ENCODE measurements at regions not wholly inside any gene's neighbourhood (a gene's known extent, or its start where the extent isn't known, plus 50 kb on each side); places are given as distances from the start of the nearest gene placed in this dataset.
"Not testable (repeated sequence)": the region's sequence is repeated elsewhere in the genome, so short reads cannot be mapped to it uniquely, and the experiment has no call there.

DNA sequence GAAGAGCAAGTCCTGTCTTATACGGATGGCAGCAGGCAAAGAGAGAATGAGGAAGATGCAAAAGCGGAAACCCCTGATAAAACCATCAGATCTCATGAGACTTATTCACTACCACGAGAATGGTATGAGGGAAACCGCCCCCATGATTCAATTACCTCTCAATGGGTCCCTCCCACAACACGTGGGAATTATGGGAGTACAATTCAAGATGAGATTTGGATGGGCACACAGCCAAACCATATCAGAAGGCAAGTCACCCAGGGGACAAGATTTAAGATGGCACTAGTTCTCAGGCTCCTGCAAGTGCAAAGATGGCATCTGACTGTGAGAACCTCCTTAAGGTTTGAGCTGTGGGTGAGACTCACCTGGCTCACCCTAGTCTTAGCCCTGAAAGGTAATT lies 984.3 kb downstream of the AACS start:
- not testable (repeated sequence) for DNase-seq

DNA sequence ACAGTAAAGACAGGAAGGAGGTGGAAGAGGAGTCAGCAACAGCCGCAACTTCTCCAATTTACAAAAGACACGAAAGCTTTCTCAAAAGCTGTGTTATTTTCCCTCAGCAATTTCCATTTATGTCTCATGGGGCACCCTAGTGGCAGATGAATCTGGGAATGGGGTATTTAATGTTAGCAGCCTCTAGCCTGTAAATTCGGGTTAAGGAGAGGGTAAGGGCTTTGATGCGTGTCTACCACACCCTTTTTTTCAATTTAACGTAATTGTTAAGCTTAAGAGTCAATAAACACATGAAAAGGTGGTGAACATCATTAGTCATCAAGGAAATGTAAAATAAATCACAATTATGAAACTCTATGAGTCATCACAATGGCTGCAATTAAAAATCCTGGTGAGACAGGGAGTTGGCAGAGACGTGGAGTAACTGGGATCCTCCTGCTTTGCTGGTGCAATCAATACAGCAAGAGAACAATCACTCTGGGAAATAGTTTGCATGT lies 986.4 kb downstream of the AACS start:
- no peak for DNase-seq

DNA sequence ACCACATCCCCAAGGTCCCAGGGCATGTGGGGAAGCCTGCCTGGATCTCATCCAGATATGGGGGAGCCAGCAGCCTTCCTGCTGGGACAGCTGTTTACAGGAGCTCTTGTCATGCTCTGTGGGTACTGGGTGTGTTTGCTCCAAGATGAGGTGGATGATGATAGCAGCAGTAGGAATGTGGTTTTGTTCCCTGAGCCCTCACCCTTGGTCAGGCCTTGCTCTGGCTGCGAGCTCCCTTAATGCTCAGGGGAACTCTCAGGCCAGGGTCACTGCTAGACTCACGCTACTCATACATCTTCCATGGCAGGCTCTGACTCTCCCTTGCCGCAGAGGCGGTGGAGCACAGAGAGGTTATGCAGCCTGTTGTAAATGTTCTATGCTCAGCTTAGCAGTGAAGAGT lies 990.3 kb downstream of the AACS start:
- DNase-seq: no peak

DNA sequence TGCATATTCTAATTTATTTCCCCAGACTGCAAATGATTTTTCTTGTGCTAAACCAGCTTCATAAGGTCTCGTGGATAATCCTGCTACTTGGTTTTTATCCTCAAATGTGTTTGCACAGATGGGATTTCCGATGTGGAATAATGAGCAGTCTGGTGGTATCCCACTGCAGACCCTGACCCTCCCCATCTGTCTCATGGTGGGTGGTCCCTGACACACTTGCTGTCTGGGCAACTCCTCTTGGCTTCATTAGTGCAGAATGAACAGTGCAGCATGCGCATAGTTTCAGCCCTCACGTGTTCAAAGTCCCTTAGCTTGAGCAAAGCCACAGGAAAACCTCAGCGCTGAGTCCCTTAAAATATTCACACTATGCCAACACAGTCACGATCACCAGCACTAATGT lies 996.5 kb downstream of the AACS start:
- DNase-seq: no peak

DNA sequence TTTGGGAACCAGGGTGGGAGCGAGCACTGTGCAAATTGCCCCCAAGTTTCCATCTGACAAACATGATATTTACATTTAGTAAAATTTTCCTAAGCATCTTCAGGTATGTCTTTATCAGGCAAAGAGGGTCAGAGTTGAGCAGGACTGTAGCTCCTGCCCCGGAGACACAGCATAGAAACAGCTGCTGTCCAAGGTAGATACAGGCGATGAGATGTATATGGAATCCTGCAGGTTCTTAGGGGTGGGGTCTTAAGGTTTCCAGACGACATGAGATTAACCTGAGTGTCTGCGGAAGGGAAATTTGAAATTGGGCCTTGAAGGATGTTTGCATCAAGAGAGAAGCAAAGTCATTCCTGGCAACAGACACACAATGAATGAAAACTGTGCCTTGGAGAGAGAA lies 998.8 kb downstream of the AACS start:
- no peak for DNase-seq

DNA sequence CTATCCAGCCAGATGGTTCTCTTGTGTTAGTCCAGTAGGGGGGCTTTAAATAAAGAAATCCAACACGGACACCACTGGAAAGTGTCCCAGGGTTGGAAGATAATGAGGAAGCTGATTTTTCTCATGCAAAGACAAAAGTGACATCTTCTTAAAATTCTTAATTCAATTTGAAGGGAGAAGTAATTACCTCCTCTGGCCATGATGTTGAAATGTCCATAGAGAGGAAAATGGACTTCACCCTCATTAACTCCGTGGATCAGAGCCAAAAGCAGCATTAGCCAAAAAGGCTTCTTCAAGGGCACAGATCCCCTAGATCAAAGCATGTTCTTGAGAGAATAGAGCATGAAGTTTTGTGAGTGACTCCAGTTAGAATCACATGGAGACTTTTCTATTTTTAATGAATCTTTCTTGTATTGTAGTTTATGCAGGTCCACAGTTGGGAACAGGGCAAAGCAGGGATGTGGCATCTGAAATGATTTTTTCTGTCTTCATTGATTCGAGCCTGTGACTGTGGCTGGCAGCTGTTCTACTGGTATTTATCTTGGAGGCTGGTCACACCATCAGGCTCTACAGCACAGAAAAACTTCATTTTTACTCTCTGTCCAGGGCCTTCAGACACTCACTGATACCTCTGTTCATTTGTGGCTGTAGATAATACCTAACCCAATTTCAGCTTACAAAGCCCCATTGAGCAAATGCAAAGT lies 1002.5 kb downstream of the AACS start:
- DNase-seq: no peak

DNA sequence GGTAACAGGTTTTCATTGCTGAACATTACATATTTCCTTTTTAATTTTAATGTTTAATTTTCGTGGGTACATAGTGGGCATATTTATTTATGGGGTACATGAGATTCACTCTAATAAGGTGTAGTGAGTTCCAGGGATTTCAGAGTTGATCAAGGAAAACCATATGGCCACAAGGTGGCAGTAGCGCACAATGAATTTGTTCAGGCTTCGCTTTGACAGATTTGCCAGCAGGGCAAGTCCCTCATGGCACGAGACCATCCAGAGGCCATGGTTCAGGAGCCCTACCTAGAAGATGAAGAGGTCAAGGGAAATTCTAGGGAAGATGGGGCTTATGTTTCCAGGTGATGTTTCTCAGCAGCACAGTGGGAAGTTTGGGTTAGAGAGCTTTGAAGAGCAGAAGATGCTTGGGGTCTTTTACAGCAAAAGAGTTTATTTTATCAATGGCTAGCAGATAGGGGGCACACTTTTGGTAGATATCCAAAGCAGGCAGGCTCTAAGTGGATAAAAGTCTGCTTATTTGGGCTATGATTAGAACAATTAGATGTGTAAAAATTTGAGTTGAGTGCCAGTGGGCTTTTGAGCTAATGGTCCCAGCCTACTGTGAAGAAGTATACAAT lies 1004.4 kb downstream of the AACS start:
- DNase-seq: peak; percentile 26

DNA sequence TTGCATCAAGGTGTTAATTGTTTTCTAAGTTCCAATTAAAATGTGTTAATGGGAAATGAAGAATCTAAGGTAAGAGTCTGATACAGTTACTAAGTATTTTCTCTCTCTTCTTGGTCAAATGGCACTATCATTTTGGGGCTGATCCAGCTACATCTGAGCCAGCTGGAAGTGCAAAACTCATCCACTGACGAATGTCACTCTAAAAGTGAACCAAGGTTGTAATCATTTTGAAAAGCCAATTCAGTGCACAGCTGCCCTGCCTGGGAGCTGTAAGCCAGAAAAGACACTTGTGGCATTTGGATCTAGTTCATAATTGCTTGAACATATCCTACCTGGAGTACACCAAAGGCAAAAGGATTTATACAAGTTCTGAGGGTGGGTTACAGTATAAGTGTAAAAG lies 1011.3 kb downstream of the AACS start:
- no peak for DNase-seq

DNA sequence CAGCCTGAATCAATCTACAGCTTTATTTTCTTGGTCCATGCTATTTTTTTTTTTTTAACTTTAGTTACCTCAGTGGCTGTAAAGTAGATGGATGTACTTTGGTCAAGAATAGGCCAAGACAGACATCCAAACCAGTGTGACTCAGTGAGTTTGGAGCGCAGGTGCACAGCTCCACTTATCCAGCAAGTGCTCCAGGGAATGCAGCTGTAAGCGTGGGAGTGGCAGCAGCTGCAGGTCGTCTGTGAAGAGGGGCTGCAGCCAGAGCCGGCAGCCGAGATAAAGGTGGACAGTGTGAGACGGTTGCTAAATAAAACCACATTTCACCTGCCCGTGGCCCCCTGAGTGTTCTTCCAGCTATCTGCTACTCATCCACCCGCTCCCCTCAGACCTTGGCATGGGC lies 1018.7 kb downstream of the AACS start:
- DNase-seq: no peak

DNA sequence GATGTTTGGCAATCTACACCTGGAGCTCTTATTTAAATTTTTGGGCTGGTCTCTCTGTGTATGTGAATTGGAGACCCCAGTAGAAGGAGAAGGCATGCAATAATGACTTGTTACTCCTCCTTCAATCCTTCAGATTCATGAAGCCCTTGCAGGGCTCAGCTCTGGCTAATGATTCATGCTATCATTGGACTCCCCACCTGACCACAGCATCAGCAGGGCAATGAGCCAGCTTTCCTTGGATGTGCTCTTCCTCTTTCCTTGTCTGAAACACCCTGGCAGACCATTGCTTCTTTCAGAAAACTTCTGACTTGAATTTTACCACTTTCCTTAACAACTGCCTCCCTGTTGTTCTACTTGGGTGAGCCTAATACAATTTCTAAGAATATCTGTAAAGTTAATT lies 1019.2 kb downstream of the AACS start:
- no peak for DNase-seq

DNA sequence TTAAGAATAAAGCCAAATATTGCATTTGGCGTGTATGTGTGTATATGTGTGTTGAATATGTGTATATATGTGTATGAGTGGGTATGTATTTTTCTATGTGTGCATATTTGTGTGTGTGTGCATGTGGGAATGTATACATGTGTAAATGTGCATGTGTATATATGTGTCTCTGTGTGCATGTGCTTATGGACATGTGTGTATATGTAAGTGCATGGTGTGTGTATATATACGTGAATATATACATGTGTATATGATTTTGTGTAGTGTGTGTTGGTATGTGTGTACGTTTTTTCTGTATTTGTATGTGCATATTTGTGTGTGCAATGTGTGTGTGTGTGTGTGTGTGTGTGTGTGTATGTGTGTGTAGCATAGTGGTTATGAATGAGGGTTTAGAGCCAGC lies 1021.0 kb downstream of the AACS start:
- no peak for DNase-seq

DNA sequence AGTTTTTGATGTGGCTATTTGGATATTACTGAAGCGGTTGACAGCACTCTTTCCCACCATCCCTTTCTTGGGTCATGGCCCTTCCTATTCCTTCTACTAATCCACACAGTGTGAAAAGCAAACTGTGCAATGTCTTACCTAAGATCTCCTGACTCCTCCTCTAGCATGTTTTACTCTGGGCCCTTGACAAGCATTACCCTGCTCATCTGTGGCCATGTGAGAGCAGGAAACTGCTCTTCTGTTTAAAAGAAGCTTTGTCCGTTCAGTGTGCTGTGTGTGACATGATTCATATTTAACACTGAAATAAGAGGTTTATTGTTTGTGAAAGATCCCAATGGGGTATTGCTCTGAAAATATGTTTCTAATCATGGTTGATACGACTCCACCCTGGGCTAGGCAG lies 1022.5 kb downstream of the AACS start:
- DNase-seq: no peak

DNA sequence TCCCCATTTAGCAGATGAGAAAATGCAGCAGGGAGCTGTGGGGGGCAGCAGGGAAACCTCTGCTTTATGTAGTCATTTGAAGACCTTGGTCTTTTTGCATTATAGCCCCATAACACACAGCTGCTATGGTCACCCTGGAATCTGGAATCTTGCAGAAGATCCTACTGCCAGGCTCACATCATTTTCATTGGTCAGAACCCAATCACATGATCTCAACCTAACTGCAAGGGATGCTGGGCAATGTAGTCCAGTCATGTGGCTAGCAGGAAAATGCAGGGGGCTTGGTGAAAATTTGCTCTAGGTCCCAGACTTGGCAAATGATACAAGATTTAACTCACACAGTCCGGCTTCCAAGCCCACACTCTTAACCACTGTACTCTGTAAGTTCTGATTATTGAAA lies 1028.7 kb downstream of the AACS start:
- DNase-seq: no peak

DNA sequence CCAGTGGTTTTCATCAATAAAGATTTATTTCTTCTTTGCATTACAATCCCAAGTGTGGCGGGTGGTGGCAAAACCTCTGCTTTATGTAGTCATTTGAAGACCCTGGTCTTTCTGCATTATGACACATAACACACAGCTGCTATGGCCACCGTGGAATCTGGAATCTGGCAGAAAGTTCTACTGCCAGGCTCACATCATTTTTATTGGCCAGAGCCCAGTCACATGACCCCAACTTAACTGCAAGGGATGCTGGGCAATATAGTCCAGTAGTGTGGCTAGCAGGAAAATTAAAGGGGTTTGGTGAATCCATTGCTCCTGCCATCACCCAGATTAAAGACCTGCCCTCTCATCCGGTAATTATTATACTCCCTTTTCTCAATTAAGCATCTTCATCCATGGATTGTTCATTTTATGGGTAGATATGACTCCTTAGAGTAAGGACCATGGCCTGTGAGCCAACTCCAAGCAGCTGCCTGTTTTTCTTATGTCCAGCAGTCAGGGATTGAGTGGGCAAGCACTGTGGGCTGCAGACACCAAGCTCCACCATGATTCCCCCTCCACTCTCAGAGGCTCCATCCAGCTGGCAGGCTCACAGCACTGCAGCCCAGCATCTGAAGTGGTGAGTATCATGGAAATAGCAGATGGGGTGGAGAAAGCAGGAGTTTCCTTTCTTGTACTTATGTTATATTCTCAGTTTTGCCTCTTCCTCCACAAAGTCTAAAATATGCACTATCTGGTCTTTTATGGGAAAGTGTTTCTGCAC lies 1030.7 kb downstream of the AACS start:
- no peak for DNase-seq

DNA sequence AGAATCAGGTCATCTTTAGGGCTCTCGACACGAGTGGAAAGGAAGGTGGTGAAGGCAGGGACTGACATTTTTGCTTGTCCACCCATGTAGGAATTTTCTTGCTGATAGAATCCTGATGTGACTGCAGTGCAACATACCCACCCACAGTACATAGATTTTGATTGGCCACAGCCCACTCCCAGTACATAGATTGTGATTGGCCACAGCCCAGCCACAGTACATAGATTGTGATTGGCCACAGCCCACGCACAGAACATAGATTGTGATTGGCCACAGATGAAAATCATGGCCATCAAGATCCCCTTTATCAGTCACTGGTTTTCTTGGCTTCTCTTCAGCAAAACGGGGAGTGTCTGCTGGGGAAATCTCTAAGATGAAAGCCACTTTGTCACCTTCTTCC lies 1041.5 kb downstream of the AACS start:
- no peak for DNase-seq

DNA sequence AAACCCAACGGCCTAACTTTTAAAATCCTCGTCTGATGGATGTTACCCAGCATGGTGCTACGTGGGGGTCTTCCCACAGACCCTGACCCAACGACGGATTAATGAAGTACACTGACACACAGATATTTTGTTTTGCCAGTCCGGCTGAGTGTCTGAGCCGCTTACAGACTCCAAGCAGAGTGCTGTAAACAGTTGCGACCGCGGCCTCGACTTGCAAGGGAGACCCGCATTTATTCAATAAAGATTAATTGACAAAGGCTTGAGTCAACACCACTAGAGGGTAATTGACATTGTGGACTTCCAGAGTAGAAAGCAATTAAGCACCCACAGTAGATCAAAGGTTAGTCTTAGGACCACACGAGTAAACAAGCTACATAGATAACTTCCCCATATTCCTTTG lies 1042.4 kb downstream of the AACS start:
- no peak for DNase-seq

DNA sequence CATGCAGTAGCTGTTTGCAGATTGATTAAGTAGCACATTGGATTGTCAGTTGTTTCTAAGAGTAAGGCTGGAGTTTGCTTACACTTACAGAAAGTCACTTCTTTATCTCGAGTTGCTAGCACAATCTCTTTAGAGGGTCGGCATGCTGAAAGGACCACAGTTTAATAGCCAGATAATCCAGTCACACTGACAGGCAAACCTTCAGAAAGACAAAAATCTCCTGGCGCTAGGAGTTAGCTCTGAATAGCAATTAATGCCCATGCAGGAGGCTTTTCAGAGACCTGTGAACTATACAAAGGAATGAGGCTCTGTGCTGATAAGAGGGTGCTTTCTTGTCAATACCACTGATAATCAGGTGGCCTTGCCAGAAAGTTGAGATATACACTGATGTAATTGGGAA lies 1043.0 kb downstream of the AACS start:
- no peak for DNase-seq

DNA sequence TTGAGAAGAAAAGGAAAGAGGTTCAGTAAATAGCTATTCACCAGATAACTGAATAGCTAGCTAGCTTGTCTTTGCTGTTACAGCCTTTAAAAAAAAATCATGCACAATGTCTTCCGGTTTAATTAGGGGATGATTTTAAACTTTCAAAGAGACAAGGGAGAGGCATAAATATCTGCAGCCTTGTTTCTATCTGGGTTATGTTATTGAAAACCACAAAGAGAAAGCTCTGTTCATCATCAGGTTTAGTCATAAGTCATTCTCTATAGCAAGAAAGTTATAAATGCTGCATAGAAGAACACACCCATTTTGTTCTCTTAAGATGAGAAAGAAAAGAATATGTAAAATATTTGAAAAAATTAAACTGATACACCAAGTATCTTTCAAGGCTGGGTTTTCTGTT lies 1046.9 kb downstream of the AACS start:
- no peak for DNase-seq

DNA sequence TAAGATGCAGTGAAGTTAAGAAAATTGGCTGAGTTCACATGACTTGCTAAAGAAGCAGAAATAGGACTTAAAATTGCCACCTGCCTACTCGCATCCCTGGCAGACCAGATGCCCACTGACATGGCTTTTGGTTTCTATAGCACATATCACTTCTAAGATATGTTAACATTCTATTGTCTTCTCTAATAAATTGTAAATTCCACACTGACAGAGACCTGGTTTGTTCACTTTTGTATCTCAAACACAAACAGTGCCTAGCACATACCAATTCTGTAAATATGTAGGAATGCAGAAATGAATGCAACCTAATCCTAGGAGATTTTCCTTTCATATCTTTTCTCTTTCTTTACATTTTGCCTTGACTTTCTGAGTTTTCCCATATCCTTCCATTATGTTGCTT lies 1047.6 kb downstream of the AACS start:
- DNase-seq: no peak

DNA sequence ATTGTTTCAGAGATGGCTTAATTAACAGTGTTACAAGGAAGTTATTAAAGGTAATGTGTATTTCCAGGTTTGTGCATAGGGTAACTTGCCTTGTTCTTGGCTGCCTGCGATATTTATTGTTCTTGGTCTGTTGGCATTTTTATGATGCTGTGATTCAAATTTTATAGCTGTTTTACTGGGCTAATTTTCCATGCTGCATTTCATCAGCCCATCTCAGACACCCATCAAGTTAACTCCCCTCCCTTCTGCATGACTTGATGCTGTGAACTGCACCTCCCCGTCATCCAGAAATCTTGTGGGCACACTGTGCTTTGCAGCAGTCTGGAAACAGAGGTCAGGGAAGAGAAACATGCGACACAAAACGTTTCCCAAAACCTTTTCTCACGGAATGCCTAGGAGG lies 1049.2 kb downstream of the AACS start:
- no peak for DNase-seq

DNA sequence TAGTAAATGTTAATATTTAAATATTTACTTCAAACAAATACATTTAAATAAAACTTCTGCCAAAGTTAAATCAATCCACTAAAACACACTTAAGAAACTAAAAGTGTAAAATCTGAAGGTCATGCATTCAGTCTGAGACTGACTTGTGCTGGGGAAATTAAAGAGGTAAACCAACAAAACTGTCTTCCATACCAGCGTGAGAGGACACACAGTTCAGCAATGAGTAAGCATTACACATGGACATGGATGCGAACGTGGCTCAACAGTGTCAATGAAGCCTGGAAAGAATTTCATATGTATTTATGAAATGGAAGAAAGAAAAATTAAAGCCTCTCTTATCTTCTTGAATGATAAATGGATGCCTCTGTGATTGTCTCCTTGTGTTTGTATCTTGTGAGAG lies 1052.3 kb downstream of the AACS start:
- no peak for DNase-seq

DNA sequence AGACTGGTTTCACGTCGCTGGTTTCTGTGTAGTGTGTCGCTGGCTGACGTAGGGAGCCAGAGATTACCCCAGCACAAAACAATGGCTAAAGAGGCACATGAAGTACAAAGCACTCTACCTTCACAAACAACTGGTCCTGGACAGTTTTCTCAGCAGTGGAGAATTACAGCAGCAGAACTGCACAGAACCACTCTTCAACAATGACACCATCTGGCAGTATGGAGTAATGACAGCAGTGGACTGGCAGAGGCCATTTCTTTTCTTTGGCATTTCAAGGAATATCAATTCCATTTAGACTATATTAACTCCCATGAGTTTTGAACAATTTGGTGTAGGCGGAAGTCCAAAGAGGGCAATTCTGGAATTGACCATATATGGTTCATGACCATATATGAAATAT lies 1074.1 kb downstream of the AACS start:
- DNase-seq: no peak

DNA sequence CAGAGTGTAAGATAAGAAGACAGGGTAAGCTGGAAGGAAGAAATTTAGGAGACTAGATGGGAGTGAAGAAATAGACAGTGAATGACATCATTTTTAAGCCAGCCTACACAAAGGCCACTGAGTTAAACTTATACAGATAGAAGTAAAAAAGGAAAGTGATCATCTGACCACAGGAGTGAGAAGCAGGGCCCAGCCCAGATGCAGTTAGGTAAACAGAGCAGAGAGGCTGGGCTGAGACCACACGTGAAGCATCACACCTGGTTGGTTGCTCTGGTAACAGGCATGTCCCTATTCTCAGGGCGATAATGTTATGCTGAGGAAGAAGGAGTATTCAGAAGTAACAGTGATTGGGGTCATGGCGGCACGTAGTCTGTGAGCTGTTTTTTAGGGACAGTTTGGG lies 1079.4 kb downstream of the AACS start:
- no peak for DNase-seq

DNA sequence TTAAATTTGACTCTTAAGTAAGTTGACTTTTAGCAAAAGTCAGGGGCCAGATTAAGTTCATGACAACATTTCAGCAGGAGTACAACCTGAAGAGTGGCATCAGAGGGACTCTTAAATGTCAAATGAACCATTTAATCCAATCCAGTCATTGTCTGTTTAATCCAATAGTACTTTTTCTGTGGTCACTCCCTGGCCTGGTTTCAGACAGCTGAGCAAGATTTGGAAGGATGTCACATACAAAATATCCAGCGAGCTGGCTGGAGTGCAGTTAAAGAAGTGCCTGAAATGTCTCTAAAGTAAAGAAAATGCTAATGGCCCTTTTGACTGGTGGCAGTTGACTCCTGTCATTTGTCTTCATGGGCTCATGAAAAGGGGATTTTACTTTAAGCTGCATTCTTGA lies 1082.1 kb downstream of the AACS start:
- no peak for DNase-seq
